GM19351 (cell line): ENCODE measurements at regions not wholly inside any gene's neighbourhood (a gene's known extent, or its start where the extent isn't known, plus 50 kb on each side); places are given as distances from the start of the nearest gene placed in this dataset.

ENCODE experiments used
- ATAC-seq: cut with Tn5 transposase; IDR thresholded peaks from one replicate; pipeline ENCODE4 v1.9.1; 2021; ENCODE audit warnings: mild to moderate bottlenecking, moderate library complexity; ENCODE audit not compliant: unreplicated experiment

DNA sequence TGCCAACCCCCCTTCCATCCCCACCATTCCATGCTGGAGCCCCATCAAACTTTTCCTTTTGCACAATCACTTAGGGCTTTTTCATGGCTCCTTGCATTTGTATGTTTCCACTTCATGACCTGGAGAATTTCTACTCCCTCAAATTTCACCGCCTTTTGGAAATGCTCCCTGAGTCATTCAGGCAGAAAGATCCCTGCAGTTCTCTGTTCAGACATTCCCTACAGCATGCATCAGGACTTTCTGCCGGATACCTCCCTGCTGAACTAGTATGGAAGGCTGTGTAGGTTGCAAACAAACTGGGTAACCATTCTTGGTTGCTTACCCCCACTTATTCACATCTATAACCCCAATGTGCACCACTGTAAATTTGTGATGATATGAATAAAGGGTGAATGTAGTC is 389.6 kb upstream of the CELF4 start:
- ATAC-seq, result no peak

DNA sequence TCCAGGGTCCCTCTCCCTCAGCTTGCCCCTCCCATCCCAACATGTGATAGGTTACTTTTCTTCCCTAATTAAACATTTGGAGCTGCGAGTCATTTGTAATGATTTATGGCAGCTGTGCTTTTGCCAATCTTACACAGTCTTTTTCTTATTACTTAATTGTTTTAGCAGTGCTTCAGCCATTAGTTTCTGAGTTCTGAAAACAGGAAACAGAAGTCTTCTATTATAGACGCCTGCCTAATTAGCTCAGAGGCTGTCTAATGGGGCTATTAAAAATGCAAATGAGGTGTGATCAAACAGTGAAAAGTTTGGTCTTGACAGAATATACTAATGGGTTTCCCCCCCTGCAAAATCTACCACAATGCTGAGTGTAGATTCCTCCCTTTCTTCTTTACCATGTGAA is 388.3 kb upstream of the CELF4 start:
- ATAC-seq, result no peak

DNA sequence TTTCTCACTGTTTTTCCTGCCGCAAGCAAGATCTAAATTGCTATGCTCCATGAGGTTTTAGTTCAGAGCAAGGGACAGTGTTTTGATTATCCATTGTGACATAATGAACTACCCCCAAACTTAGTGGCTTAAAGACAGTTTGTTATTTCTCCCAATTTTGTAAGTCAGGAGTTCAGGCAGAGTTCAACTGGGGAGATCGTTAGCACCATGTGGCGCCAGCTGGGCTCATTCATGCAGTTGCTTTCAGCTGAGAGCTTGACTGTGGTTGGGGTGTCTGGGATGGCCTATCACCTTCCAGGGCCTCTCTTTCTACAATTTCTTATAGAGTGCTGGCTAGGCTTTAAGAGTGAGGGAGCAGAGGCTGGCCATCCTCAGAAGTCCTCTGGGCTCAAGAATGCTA is 382.9 kb upstream of the CELF4 start:
- no peak for ATAC-seq

DNA sequence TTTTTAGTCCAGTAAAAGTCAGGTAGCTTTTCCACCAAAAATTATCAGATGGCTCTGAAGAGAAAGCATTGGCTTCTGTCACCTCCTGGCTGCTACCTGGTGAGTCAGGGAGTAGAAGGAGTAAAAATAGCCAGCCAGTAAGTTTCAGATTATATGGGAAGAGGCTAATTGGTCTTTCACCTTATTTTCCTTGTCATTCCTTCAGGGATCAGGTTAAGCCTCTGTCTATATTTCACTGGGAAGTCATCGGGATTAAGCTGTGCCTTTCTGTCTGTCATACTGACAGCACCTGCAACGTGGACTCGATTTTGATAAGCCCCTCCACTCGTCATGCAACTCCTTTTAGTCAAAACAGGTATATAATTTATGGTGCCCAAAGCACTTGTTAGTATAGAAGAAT is 380.7 kb upstream of the CELF4 start:
- no peak for ATAC-seq

DNA sequence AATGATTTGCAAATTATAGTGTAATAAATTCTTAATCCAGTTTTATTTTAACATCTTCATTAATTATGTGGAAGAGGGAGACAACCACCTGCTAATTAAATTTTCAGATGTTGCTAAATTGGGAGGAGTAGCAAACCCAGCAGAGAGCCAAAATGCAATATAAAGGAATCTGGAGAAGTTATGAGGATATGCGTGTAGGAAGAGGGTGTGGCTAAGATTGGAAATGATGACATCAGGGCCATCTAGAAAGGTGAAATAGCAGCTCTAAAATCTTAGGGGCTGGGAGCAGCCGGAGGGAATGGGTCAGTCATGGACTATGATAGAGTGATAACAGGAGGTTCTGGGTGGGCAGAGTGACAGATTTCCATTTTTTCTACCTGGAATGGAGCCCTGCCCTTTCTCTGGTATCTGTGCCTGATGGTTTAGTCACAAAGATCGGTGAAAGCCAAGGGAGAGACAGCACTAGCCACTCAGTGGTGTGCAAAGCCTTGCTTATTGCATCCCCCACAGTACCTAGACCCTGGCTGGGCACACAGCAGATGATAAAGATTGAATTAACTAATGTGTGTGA is 379.2 kb upstream of the CELF4 start:
- no peak for ATAC-seq

DNA sequence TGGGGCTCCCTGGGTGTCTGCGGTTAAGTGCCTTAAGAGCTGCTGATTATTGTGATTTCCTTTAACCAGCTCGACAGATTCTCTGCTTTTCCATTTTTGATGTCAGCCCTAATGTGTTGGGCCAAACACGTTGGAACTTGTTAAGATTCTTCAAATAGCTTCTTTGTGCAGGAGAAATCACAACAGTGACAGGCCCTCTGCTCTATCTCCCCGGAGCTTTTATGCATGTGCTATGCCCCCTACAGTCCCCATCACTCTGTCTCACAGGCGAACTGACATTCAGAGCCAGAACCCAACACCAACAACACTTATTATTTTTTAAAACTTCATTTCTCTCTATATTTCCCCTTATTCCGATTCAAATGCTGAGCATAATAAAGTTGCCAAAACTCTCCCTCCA is 371.7 kb upstream of the CELF4 start:
- ATAC-seq, result no peak

DNA sequence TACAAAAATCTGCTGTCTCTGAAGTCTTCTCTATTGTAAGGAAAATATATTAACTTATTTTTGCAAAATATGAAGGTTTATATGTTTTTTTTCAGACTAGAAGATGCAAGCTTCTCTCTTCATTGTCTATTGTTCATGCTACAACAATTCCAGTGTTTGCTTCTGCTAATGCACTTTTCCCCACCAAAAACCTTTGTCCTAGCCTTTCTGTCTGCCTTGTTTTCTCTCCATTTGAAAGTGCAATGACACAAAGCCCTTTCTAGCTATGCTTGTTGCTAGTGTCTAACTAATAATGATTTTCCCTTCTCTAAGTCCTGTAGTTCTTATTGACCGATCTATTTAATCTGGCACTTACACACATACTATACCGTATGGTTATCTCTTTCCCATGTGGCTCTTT is 369.5 kb upstream of the CELF4 start:
- no peak for ATAC-seq

DNA sequence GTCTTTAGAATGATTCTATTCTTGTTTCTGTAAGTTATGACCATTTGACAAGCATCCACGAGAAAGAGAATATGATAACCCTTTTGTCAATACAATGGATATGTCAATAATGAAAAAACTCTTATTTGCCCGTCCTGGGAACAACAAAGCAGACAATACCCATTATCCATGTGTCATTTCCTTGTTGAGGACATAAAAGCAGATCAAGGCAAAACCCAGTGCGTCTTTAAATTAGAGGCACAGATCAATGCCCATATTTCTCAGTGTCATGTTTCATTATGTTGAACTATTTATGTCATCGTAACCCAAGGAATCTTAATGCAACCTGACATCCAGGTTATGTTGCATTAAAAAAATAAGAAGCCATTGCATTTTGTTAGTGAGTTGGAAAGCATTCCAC is 365.0 kb upstream of the CELF4 start:
- ATAC-seq, result no peak

DNA sequence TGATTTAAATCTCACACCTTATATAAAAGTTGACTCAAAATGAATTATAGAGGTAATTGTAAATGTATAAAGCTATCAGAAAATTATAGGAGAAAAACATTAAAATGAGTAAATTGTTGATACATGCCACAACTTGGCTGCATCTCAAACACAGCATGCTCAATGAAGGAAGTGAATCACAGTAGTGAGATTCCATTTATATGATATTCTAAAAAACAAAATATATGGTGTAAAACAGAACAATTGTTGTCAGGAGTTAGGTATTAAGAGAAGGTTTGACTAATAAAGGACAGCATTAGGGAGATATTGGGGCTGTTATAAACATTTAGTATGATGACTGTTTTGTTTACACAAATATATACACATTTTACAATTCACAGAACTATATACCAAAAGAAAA is 356.6 kb upstream of the CELF4 start:
- ATAC-seq, result no peak

DNA sequence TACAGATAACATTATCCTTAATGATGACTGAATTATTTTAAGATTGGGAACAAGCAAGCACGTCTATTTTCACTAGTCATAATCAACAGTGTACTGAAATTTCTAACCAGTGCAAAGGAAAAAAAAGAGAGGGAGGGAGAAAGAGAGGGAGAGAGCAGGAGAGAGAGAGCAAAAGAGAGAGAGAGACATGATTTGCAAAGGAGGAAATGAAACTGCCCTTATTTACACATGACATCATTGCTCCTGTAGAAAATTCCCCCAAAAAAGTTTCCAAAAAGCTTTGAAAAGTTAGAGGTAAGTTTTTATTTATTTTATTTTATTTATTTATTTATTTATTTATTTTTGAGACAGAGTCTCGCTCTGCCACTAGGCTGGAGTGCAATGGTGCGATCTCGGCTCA is 355.3 kb upstream of the CELF4 start:
- ATAC-seq, result no peak

DNA sequence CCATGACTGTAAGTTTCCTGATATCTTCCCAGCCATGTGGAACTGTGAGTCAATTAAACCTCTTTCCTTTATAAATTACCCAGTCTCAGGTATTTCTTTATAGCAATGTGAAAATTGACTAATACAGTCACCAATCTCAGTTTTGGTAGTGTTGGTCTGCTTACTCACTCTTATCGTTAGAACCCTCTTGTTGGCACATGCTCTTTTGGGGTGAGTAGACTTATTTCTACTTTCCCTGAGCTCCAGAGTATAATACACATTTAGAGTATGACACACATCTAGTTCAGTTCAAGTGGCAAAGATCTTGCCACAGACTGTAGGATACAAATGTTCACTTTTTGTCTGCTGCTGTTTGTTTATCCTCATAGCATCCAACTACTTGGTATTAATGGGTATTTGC is 347.5 kb upstream of the CELF4 start:
- no peak for ATAC-seq

DNA sequence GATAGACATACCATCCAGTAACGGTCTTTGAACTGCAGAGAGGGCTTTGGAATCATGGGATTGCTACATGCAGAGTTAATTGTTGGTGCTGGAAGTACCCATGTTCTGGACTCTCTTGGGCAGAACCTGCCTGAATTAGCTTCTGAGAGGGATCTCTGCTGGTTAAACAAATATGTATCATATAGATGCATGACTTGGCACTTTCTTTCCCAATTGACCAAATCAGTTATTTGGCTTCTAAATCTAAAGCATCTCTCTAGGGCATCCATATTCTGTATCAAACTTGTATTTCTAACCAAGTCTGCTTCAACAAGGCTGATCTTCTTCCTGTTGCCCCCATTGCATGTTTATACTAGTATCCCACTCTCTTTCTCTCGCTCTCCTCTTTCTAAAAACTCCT is 336.7 kb upstream of the CELF4 start:
- ATAC-seq, result no peak

DNA sequence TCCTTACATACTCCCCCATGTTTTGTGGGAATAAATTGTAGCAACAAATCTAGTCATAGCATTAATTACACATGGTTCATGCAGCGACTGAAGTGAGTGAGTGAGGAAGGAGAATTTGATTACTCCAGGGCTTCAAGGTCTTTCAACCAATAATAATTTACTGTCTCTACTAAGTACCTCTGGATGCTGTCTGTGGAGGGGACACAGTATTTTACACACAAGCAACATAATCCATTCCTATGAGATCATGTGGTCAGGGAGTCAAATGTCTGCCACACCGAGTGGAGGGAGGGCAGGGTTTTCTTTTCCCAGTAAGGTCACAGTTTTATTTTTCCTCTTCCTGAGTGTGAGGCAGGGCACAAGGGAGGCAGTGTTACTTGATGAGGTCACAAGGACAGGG is 334.7 kb upstream of the CELF4 start:
- no peak for ATAC-seq

DNA sequence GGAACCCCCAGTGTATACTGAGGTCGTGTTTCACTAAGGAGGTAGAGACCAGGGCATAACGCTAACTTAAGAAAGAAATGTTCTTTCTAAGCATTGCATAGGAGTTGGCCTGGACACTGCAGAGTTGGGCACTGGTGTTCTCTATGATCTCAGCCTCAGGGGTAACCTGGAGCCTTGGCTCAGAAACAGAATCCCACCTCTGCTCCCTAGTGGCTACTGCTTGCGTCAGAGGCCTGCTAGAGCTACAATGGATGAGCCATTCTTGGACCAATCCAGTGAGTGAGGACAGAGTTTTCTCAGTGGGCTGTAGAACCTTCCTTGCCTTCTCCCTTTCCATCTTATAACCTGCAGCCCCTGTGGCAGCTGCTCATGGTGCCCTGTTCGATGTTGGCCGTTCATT is 324.4 kb upstream of the CELF4 start:
- ATAC-seq, result no peak

DNA sequence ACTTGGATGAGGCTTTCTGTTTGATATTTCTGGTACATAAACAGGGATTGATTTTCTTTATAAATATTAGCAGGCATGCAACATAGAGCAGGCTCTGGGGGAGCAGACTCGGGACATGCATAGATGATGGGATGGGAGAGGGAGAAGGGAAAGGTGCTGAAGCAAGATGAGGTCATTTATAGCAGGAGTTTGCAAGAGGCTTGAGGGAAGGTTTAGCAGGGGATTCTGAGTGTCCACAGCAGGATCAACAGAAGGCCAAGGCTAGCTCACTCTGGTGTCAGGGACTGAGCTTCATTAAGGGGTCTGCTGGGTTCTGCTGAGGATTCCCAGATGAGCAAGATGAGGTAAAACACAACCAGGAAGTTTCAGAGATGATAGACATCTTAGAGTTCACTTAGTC is 309.1 kb upstream of the CELF4 start:
- no peak for ATAC-seq

DNA sequence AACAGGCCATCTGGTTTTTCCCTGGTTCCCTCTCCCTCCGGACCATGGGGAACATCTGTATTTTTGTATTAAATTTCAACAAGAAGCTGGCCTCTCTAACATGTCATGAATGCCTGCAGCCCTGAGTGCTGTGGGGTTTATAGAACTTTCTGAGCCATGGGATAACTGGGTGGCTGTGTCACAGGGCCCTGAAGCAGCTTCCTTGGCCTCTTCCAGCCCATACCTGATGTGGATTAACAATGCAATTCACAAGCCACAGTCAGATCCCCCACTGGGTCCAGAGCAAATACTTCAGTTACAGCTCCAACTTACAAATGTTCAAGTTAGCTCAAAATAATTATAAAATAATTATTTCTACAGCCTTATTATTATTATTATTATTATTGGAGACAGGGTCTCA is 307.8 kb upstream of the CELF4 start:
- ATAC-seq, result no peak

DNA sequence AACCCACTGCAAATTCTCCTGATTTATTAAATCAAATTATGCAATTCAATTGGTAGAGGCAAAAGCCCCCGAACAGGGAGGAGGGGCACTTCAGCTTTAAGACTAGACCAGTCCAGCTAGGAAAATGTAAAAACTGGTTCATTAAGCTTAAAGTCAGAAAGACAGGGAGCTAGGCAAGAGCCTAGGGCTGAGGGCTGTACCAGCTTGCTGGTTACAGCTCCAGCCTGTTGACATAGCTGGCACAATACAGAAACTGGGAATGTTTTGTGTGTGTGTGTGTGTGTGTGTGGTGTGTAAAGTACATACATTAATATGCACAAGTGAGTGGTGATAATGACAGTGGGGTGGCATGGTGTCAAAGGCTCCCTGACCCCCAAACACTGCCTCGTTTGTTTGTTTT is 307.0 kb upstream of the CELF4 start:
- no peak for ATAC-seq

DNA sequence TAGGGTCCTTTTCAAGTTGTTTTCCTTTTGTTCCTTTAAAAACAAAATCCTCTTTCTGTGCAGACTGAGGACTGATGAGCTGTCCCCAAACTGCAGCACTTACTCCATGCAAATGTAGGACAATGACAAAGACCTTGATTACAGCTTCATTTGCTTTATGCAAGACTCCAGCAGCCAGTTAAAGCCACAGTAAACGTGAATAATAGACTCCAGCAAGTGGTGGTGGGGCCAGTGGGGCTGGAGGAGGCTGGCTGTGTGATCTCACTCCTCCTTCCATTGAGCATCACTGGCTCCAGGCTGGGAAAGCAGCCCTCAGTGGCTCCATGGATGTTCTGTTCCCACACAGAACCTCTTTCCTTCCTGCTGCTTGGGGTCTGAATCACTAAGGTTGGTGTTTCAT is 306.0 kb upstream of the CELF4 start:
- ATAC-seq, result no peak

DNA sequence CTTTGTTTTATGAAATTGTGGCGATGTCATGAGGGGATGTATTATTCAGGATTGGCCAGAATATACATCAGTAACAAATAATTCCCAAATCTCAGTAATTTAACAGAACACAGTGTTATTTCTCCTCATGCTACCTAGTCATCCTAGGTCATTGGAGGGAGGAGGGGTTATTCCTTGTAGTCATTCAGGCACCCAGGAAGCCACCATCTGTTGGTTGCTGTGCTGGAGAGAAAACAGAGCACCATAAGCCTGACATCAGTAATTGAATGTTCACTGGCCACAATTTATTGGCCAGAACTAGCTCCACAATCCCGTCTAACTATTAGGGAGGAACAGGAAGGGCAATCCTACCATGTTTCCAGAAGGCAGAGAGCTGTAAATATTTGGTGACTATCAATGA is 303.5 kb upstream of the CELF4 start:
- no peak for ATAC-seq

DNA sequence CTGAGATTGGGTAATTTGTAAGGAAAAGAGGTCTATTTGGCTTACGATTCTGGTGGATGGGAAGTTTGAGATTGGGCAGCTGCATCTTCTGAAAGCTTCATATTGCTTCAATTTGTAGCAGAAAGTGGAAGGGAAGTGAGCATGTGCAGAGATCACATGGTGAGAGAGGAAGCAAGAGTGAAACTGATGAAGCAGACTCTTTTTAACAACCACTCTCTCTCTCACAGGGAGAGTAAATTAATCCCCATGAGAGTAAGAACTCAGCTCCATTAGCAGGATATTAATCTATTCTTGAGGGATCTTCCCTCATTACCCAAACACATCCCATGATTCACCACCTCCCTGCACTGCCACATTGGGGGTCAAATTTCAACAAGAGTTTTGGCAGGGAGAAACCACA is 298.5 kb upstream of the CELF4 start:
- ATAC-seq, result no peak

DNA sequence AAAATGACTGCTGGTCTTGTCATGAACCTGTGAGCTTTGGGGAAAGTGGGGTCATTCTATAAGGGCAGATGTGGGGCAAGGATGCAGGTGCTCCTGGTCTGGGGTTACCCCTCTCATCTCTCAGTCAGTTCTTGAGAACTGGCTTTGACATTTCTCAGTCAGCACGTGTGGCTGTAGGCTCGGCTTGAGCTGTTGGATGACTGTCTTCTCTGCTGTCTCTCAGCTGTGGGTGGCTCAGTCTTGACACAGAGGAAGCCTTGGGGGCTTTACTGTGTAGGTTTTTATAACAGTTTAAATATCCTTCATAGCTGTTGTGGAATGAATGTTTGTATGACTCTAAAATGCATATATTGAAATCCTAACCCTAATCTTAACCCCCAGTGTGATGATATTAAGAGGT is 296.4 kb upstream of the CELF4 start:
- ATAC-seq, result no peak

DNA sequence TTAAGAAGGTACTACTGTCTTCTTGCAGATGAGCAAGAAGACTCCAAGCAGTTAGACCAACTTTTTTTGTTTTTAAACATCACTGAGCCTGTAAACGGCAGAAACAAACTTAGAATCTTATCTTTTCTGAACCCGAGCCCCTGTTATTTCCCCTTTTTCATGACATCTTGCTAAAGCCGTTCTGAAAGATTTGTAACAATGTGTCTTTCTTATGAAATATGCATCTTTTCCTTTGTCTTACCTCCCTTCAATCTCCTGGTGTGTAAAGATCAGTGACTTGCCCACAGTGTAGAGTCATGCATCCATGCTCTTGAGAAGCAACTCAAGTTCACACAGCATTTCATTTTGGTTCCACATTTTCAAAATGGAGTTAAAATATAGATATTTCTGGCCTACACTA is 288.8 kb upstream of the CELF4 start:
- ATAC-seq, result no peak

DNA sequence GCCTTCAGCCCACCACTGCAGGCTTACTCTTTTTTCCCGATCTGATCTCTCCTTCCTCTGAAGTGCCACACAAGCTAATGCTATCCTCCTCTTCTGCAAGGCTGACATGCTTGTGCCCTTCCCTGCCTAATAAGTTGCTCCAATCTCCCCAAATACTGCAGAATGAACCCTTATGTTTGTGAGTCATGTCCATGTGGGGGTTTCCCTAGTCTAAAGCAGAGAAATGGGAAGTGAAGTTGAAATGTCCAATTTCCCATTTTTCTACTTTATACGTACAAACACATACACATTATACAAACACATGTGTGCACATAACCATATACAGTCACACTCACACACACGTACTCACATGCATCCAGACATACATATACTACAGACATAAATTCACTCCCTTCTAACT is 288.1 kb upstream of the CELF4 start:
- ATAC-seq, result no peak

DNA sequence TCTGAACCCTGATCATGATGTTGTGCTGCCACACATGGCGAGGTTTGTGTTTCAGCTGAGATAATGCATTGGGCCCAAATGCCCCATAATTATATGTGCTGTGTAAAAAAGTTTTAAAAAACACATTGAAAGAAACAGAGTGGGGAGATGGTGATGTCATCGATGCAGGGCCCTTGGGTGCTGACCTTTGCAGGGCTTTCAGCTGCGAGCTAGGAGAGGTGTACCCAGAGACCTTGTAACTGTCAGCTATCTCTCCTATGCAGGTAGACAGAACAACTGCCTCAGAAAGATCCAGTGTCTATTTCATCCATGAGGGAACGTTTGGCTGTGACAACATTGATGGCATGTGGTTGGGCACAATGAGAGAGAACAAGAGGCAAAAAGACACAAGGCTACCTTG is 286.9 kb upstream of the CELF4 start:
- ATAC-seq, result no peak
